ENCODE measurements at regions not wholly inside any gene's neighbourhood (a gene's known extent, or its start where the extent isn't known, plus 50 kb on each side); places are given as distances from the start of the nearest gene placed in this dataset.
"Not testable (repeated sequence)": the region's sequence is repeated elsewhere in the genome, so short reads cannot be mapped to it uniquely, and the experiment has no call there.

GRCh38 chr5:122618046-122618445, 156.8 kb upstream of the SNX2 start:
- not testable (repeated sequence) for H3K27ac ChIP-seq (replicated peaks); H3K4me3 ChIP-seq (replicated peaks; ENCODE audit: insufficient read depth, low read length); DNase-seq (ENCODE audit: low read depth in 1 of 2, low spot score in 1 of 2); H3K27me3 ChIP-seq (ENCODE audit: insufficient read depth, poor library complexity, severe bottlenecking)

- H3K27me3 ChIP-seq (ENCODE audit: insufficient read depth, poor library complexity, severe bottlenecking); DNase-seq (ENCODE audit: low read depth in 1 of 2, low spot score in 1 of 2); H3K27ac ChIP-seq (replicated peaks); H3K4me3 ChIP-seq (replicated peaks; ENCODE audit: insufficient read depth, low read length): not testable (repeated sequence)
Measured at GRCh38 chr5:122620768-122621167, 154.1 kb upstream of the SNX2 start.

GRCh38 chr5:122628714-122629113, 146.2 kb upstream of the SNX2 start:
- not testable (repeated sequence) for H3K4me3 ChIP-seq (replicated peaks; ENCODE audit: insufficient read depth, low read length); H3K27me3 ChIP-seq (ENCODE audit: insufficient read depth, poor library complexity, severe bottlenecking); H3K27ac ChIP-seq (replicated peaks); DNase-seq (ENCODE audit: low read depth in 1 of 2, low spot score in 1 of 2)

- TF ChIP-seq GABPA (IDR thresholded peaks at IDR 0.05; ENCODE audit: low read depth) (no peak), SPI1 (IDR thresholded peaks at IDR 0.05; ENCODE audit: borderline replicate concordance, low read depth) (no peak), CTCF (IDR thresholded peaks at IDR 0.05; ENCODE audit: insufficient read depth, low read length) (no peak), REST (IDR thresholded peaks at IDR 0.05; ENCODE audit: insufficient replicate concordance, low read depth) (no peak), POLR2AphosphoS5 (IDR thresholded peaks at IDR 0.05; ENCODE audit: low read depth) (no peak)
- no peaks in the 10 kb centered on the region for H3K27me3 ChIP-seq (ENCODE audit: insufficient read depth, poor library complexity, severe bottlenecking)
- no peak overlapping the region for H3K4me3 ChIP-seq (replicated peaks; ENCODE audit: insufficient read depth, low read length)
- no peak for DNase-seq (ENCODE audit: low read depth in 1 of 2, low spot score in 1 of 2)
- H3K27ac ChIP-seq (replicated peaks): no peak overlapping the region
Measured at GRCh38 chr5:122629121-122629677, 145.7 kb upstream of the SNX2 start.

GRCh38 chr5:122638581-122638980, 136.3 kb upstream of the SNX2 start:
- no peaks in the 10 kb centered on the region for H3K27me3 ChIP-seq (ENCODE audit: insufficient read depth, poor library complexity, severe bottlenecking)
- no peak for DNase-seq (ENCODE audit: low read depth in 1 of 2, low spot score in 1 of 2)
- TF ChIP-seq REST (IDR thresholded peaks at IDR 0.05; ENCODE audit: insufficient replicate concordance, low read depth) (no peak), POLR2AphosphoS5 (IDR thresholded peaks at IDR 0.05; ENCODE audit: low read depth) (no peak), SPI1 (IDR thresholded peaks at IDR 0.05; ENCODE audit: borderline replicate concordance, low read depth) (no peak), GABPA (IDR thresholded peaks at IDR 0.05; ENCODE audit: low read depth) (no peak), CTCF (IDR thresholded peaks at IDR 0.05; ENCODE audit: insufficient read depth, low read length) (no peak)
- no peak overlapping the region for H3K4me3 ChIP-seq (replicated peaks; ENCODE audit: insufficient read depth, low read length)
- H3K27ac ChIP-seq (replicated peaks): no peak overlapping the region
